GM13977 (cell line): ENCODE measurements at regions not wholly inside any gene's neighbourhood (a gene's known extent, or its start where the extent isn't known, plus 50 kb on each side); places are given as distances from the start of the nearest gene placed in this dataset.

Source experiments
- DNase-seq: peaks from one replicate; pipeline ENCODE4 v3.0.0; 2012; ENCODE audit warnings: low spot score
- in situ Hi-C: fragments of 300-500 bp; cut with MboI; formaldehyde crosslinking; loops from one replicate; pipeline ENCODE4 v1.12.0; 2022; ENCODE audit warnings: low sequenced_read_pairs, low pct_unique_long_range_greater_than_20kb, mixed read lengths, inconsistent platforms; ENCODE audit not compliant: unreplicated experiment
- TF ChIP-seq, protein P1 (sequence below): IDR thresholded peaks from 2 replicates; pipeline ENCODE4 v1.5.1; 2012; ENCODE audit warnings: mild to moderate bottlenecking, control low read depth; ENCODE audit not compliant: insufficient read depth; ENCODE audit errors: extremely low read depth, missing control alignments

GRCh38 chr5:58369513-58370190 lies 90.2 kb downstream of the PLK2 start:
- DNase-seq: no peak
- in situ Hi-C loops: no loop called here
- TF ChIP-seq, protein P1, sequence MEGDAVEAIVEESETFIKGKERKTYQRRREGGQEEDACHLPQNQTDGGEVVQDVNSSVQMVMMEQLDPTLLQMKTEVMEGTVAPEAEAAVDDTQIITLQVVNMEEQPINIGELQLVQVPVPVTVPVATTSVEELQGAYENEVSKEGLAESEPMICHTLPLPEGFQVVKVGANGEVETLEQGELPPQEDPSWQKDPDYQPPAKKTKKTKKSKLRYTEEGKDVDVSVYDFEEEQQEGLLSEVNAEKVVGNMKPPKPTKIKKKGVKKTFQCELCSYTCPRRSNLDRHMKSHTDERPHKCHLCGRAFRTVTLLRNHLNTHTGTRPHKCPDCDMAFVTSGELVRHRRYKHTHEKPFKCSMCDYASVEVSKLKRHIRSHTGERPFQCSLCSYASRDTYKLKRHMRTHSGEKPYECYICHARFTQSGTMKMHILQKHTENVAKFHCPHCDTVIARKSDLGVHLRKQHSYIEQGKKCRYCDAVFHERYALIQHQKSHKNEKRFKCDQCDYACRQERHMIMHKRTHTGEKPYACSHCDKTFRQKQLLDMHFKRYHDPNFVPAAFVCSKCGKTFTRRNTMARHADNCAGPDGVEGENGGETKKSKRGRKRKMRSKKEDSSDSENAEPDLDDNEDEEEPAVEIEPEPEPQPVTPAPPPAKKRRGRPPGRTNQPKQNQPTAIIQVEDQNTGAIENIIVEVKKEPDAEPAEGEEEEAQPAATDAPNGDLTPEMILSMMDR: no peak

DNA sequence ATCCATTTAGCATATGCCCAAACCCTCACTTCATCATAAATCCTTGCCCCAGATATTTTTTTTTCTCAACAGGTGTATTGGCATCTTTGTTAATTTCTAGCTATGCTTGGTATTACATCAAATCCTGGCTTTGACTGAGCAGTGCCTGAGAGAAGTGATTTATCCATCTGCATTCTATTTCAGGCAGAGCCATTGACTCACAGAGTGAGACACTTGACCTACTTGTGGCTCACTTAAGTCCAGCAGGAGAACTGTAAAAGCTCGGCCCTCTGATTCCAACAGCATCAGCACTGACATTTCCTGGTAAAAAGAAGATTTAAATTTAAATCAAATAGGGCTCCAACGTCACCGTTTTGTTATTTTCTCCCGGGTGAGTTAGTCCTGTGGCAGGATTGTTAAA lies 93.4 kb downstream of the PLK2 start:
- no peak for DNase-seq
- TF ChIP-seq, protein P1: no peak
- in situ Hi-C loops: no loop called here

- in situ Hi-C loops: no loop called here
- DNase-seq: no peak
- TF ChIP-seq, protein P1: no peak
Observed at GRCh38 chr5:58365791-58366190, 94.1 kb downstream of the PLK2 start.

- TF ChIP-seq, protein P1: no peak
- no peak for DNase-seq
- in situ Hi-C loops: no loop called here
Observed at GRCh38 chr5:58363461-58364249, 96.2 kb downstream of the PLK2 start.

DNA sequence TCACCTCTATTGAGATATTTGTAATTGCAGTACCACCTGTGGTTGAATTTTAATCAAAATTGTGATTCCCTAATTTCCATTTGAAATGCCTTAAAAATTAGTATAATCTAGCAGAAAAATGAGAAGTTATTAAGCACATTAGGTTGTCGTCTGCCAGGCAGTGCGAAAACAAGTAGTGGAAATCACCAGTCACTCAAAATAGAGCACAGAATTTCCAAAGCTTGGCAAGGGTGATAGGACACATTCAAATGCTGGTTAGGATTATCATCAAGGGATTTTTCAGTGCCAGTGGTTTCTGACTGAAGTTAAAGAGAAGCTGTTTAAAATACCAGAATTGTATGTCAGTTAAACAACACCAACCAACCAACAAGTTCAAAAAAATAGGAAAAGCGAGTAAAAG lies 97.8 kb downstream of the PLK2 start:
- DNase-seq: no peak
- in situ Hi-C loops: no loop called here
- TF ChIP-seq, protein P1: no peak

DNA sequence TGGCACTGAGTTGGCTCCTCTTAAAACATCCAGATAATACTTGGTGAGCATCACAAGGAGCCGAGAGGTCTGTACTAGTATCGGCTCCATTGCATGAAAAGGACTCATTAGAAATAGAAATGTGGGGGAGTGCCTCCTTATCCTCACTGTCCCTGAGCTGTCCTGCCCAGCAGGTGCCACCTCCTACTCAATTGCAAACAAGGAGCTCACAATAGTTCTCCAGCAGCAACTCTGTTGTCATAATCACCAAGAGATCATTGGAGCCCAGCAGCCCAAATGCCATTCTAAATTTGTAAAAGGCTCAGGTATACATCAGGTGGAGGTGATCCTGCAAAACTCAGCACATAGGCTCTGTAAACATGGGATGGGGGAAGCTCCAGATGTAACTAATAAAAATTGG lies 99.1 kb downstream of the PLK2 start:
- no peak for DNase-seq
- in situ Hi-C loops: no loop called here
- TF ChIP-seq, protein P1: no peak
